ENCODE measurements at regions not wholly inside any gene's neighbourhood (a gene's known extent, or its start where the extent isn't known, plus 50 kb on each side); places are given as distances from the start of the nearest gene placed in this dataset.
"Not testable (repeated sequence)": the region's sequence is repeated elsewhere in the genome, so short reads cannot be mapped to it uniquely, and the experiment has no call there.

- intact Hi-C loops (cut with micrococcal nuclease): no loop called here
Observed at GRCh38 chr4:16450724-16451123, 224.5 kb upstream of the TAPT1 start.

- intact Hi-C loops (cut with micrococcal nuclease): no loop called here
Observed at GRCh38 chr4:16450031-16450430, 223.8 kb upstream of the TAPT1 start.

- intact Hi-C loops (cut with micrococcal nuclease): no loop called here
Observed at GRCh38 chr4:16449406-16449805, 223.1 kb upstream of the TAPT1 start.

- intact Hi-C loops (cut with micrococcal nuclease): no loop called here
Observed at GRCh38 chr4:16448241-16448840, 222.1 kb upstream of the TAPT1 start.

GRCh38 chr4:16443504-16444088, 217.3 kb upstream of the TAPT1 start:
- intact Hi-C loops (cut with micrococcal nuclease): loop anchor here (1.0 kb wide), 1 partner anchor 153 kb away; no protein-coding TSS in a partner anchor

GRCh38 chr4:16442296-16442695, 216.0 kb upstream of the TAPT1 start:
- intact Hi-C loops (cut with micrococcal nuclease): no loop called here

- intact Hi-C loops (cut with micrococcal nuclease): no loop called here
Observed at GRCh38 chr4:16439768-16440167, 213.5 kb upstream of the TAPT1 start.

GRCh38 chr4:16438986-16439385, 212.7 kb upstream of the TAPT1 start:
- intact Hi-C loops (cut with micrococcal nuclease): no loop called here

GRCh38 chr4:16437836-16438235, 211.6 kb upstream of the TAPT1 start:
- intact Hi-C loops (cut with micrococcal nuclease): no loop called here

- intact Hi-C loops (cut with micrococcal nuclease): no loop called here
Observed at GRCh38 chr4:16431866-16432265, 205.6 kb upstream of the TAPT1 start.

- intact Hi-C loops (cut with micrococcal nuclease): no loop called here
Observed at GRCh38 chr4:16418814-16419213, 192.5 kb upstream of the TAPT1 start.

- intact Hi-C loops (cut with micrococcal nuclease): no loop called here
Observed at GRCh38 chr4:16417198-16417597, 190.9 kb upstream of the TAPT1 start.

- intact Hi-C loops (cut with micrococcal nuclease): no loop called here
Observed at GRCh38 chr4:16416601-16417000, 190.3 kb upstream of the TAPT1 start.

GRCh38 chr4:16415751-16416150, 189.5 kb upstream of the TAPT1 start:
- intact Hi-C loops (cut with micrococcal nuclease): no loop called here

GRCh38 chr4:16413814-16414555, 187.7 kb upstream of the TAPT1 start:
- intact Hi-C loops (cut with micrococcal nuclease): no loop called here

- intact Hi-C loops (cut with micrococcal nuclease): no loop called here
Observed at GRCh38 chr4:16411501-16412085, 185.3 kb upstream of the TAPT1 start.

GRCh38 chr4:16393216-16393615, 166.9 kb upstream of the TAPT1 start:
- intact Hi-C loops (cut with micrococcal nuclease): not testable (repeated sequence)

GRCh38 chr4:16391196-16391595, 164.9 kb upstream of the TAPT1 start:
- intact Hi-C loops (cut with micrococcal nuclease): no loop called here

GRCh38 chr4:16387448-16387847, 161.2 kb upstream of the TAPT1 start:
- intact Hi-C loops (cut with micrococcal nuclease): no loop called here

- intact Hi-C loops (cut with micrococcal nuclease): no loop called here
Observed at GRCh38 chr4:16386711-16387320, 160.5 kb upstream of the TAPT1 start.

GRCh38 chr4:16384576-16384975, 158.3 kb upstream of the TAPT1 start:
- intact Hi-C loops (cut with micrococcal nuclease): no loop called here

- intact Hi-C loops (cut with micrococcal nuclease): no loop called here
Observed at GRCh38 chr4:16382571-16382970, 156.3 kb upstream of the TAPT1 start.
